ENCODE measurements at regions not wholly inside any gene's neighbourhood (a gene's known extent, or its start where the extent isn't known, plus 50 kb on each side); places are given as distances from the start of the nearest gene placed in this dataset.

GRCh38 chr20:16918366-16918765 lies 170.2 kb downstream of the OTOR start:
- Mint-ChIP-seq H3K36me3 (no peaks in the 10 kb centered on the region), H3K27ac (no peak overlapping the region), H3K9me3 (peaks cover 0 to 4% (median 2%) of the 10 kb centered on the region in 5 donors), H3K4me3 (no peak overlapping the region), H3K4me1 (no peaks in the 10 kb centered on the region), H3K27me3 (peaks cover 0 to 2% of the 10 kb centered on the region in 2 donors)
- H3K27me3 ChIP-seq (ENCODE audit: insufficient read depth, low read length, poor library complexity, severe bottlenecking): no peaks in the 10 kb centered on the region
- H3K4me1 ChIP-seq (ENCODE audit: insufficient read depth, low read length): no peaks in the 10 kb centered on the region
- no peaks in the 10 kb centered on the region for H3K36me3 ChIP-seq (ENCODE audit: insufficient read depth, low read length)
- no peaks in the 10 kb centered on the region for H3K9me3 ChIP-seq (ENCODE audit: low read length)
- no peak overlapping the region for H3K27ac ChIP-seq (ENCODE audit: low read depth, low read length)
- no peak for DNase-seq
- ChIA-PET POLR2A (no interaction called here), CTCF (no interaction called here)
- H3K4me3 ChIP-seq (ENCODE audit: low read length): no peak overlapping the region

GRCh38 chr20:16919841-16920240 lies 171.7 kb downstream of the OTOR start:
- H3K4me3 ChIP-seq (ENCODE audit: low read length): no peak overlapping the region

GRCh38 chr20:16922834-16923233 lies 174.7 kb downstream of the OTOR start:
- ChIA-PET POLR2A (no interaction called here), CTCF (no interaction called here)
- DNase-seq: no peak
- Histone ChIP-seq H3K36me3 (ENCODE audit: insufficient read depth, low read length) (no peaks in the 10 kb centered on the region), H3K4me1 (ENCODE audit: insufficient read depth, low read length) (no peaks in the 10 kb centered on the region), H3K4me3 (ENCODE audit: low read length) (no peak overlapping the region), H3K9me3 (ENCODE audit: low read length) (no peaks in the 10 kb centered on the region), H3K27me3 (ENCODE audit: insufficient read depth, low read length, poor library complexity, severe bottlenecking) (no peaks in the 10 kb centered on the region), H3K27ac (ENCODE audit: low read depth, low read length) (no peak overlapping the region)
- Mint-ChIP-seq H3K4me1 (no peaks in the 10 kb centered on the region), H3K36me3 (no peaks in the 10 kb centered on the region), H3K9me3 (peaks cover 0 to 2% (median 0%) of the 10 kb centered on the region in 5 donors), H3K27me3 (no peaks in the 10 kb centered on the region), H3K4me3 (no peak overlapping the region), H3K27ac (no peak overlapping the region)

More at GRCh38 chr20:16919841-16920240, 171.7 kb downstream of the OTOR start:
- Histone ChIP-seq H3K9me3 (ENCODE audit: low read length) (no peaks in the 10 kb centered on the region), H3K27ac (ENCODE audit: low read depth, low read length) (no peak overlapping the region), H3K4me1 (ENCODE audit: insufficient read depth, low read length) (no peaks in the 10 kb centered on the region), H3K27me3 (ENCODE audit: insufficient read depth, low read length, poor library complexity, severe bottlenecking) (no peaks in the 10 kb centered on the region), H3K36me3 (ENCODE audit: insufficient read depth, low read length) (no peaks in the 10 kb centered on the region)
- H3K27me3 Mint-ChIP-seq: peaks cover 0 to 2% of the 10 kb centered on the region in 2 donors
- H3K36me3 Mint-ChIP-seq: no peaks in the 10 kb centered on the region
- no peaks in the 10 kb centered on the region for H3K4me1 Mint-ChIP-seq
- no peak overlapping the region for H3K4me3 Mint-ChIP-seq
- peaks cover 0 to 3% (median 2%) of the 10 kb centered on the region in 5 donors for H3K9me3 Mint-ChIP-seq
- H3K27ac Mint-ChIP-seq: no peak overlapping the region
- CTCF ChIA-PET: no interaction called here
- POLR2A ChIA-PET: no interaction called here
- DNase-seq: no peak

GRCh38 chr20:16926626-16927430 lies 178.7 kb downstream of the OTOR start:
- ChIA-PET CTCF (no interaction called here), POLR2A (no interaction called here)
- Histone ChIP-seq H3K4me1 (ENCODE audit: insufficient read depth, low read length) (no peaks in the 10 kb centered on the region), H3K27ac (ENCODE audit: low read depth, low read length) (no peak overlapping the region), H3K36me3 (ENCODE audit: insufficient read depth, low read length) (no peaks in the 10 kb centered on the region), H3K27me3 (ENCODE audit: insufficient read depth, low read length, poor library complexity, severe bottlenecking) (no peaks in the 10 kb centered on the region), H3K9me3 (ENCODE audit: low read length) (no peaks in the 10 kb centered on the region), H3K4me3 (ENCODE audit: low read length) (no peak overlapping the region)
- Mint-ChIP-seq H3K9me3 (peaks cover 0 to 2% (median 0%) of the 10 kb centered on the region in 5 donors), H3K4me1 (no peaks in the 10 kb centered on the region), H3K36me3 (no peaks in the 10 kb centered on the region), H3K27ac (no peak overlapping the region), H3K27me3 (no peaks in the 10 kb centered on the region), H3K4me3 (no peak overlapping the region)
- DNase-seq: no peak

GRCh38 chr20:16929756-16930155 lies 181.6 kb downstream of the OTOR start:
- no peak overlapping the region for H3K27ac Mint-ChIP-seq
- no peak for DNase-seq
- Histone ChIP-seq H3K4me1 (ENCODE audit: insufficient read depth, low read length) (no peaks in the 10 kb centered on the region), H3K27ac (ENCODE audit: low read depth, low read length) (no peak overlapping the region), H3K9me3 (ENCODE audit: low read length) (no peaks in the 10 kb centered on the region), H3K36me3 (ENCODE audit: insufficient read depth, low read length) (no peaks in the 10 kb centered on the region), H3K27me3 (ENCODE audit: insufficient read depth, low read length, poor library complexity, severe bottlenecking) (no peaks in the 10 kb centered on the region), H3K4me3 (ENCODE audit: low read length) (no peak overlapping the region)
- H3K36me3 Mint-ChIP-seq: no peaks in the 10 kb centered on the region
- H3K27me3 Mint-ChIP-seq: no peaks in the 10 kb centered on the region
- H3K4me1 Mint-ChIP-seq: no peaks in the 10 kb centered on the region
- POLR2A ChIA-PET: no interaction called here
- no peak overlapping the region for H3K4me3 Mint-ChIP-seq
- H3K9me3 Mint-ChIP-seq: peaks cover 0 to 9% (median 2%) of the 10 kb centered on the region in 5 donors
- CTCF ChIA-PET: no interaction called here

GRCh38 chr20:16930656-16931055 lies 182.5 kb downstream of the OTOR start:
- H3K4me1 Mint-ChIP-seq: no peaks in the 10 kb centered on the region
- H3K36me3 ChIP-seq (ENCODE audit: insufficient read depth, low read length): no peaks in the 10 kb centered on the region
- H3K27ac ChIP-seq (ENCODE audit: low read depth, low read length): no peak overlapping the region
- POLR2A ChIA-PET: no interaction called here
- DNase-seq: no peak
- no peaks in the 10 kb centered on the region for H3K27me3 ChIP-seq (ENCODE audit: insufficient read depth, low read length, poor library complexity, severe bottlenecking)
- H3K4me1 ChIP-seq (ENCODE audit: insufficient read depth, low read length): no peaks in the 10 kb centered on the region
- no peaks in the 10 kb centered on the region for H3K27me3 Mint-ChIP-seq
- H3K4me3 Mint-ChIP-seq: no peak overlapping the region
- no peak overlapping the region for H3K27ac Mint-ChIP-seq
- no peak overlapping the region for H3K4me3 ChIP-seq (ENCODE audit: low read length)
- no peaks in the 10 kb centered on the region for H3K36me3 Mint-ChIP-seq
- H3K9me3 ChIP-seq (ENCODE audit: low read length): no peaks in the 10 kb centered on the region
- CTCF ChIA-PET: no interaction called here
- H3K9me3 Mint-ChIP-seq: peaks cover 0 to 9% (median 4%) of the 10 kb centered on the region in 5 donors

- Mint-ChIP-seq H3K9me3 (peaks cover 0 to 8% (median 6%) of the 10 kb centered on the region in 5 donors), H3K36me3 (no peaks in the 10 kb centered on the region), H3K4me3 (no peak overlapping the region), H3K4me1 (no peaks in the 10 kb centered on the region), H3K27ac (no peak overlapping the region), H3K27me3 (no peaks in the 10 kb centered on the region)
- no peak overlapping the region for H3K27ac ChIP-seq (ENCODE audit: low read depth, low read length)
- no peaks in the 10 kb centered on the region for H3K4me1 ChIP-seq (ENCODE audit: insufficient read depth, low read length)
- no peak for DNase-seq
- CTCF ChIA-PET: no interaction called here
- H3K9me3 ChIP-seq (ENCODE audit: low read length): no peaks in the 10 kb centered on the region
- H3K4me3 ChIP-seq (ENCODE audit: low read length): no peak overlapping the region
- POLR2A ChIA-PET: no interaction called here
- H3K36me3 ChIP-seq (ENCODE audit: insufficient read depth, low read length): no peaks in the 10 kb centered on the region
- no peaks in the 10 kb centered on the region for H3K27me3 ChIP-seq (ENCODE audit: insufficient read depth, low read length, poor library complexity, severe bottlenecking)
These were observed 190.9 kb downstream of the OTOR start for GRCh38 chr20:16939051-16939450.

GRCh38 chr20:16940701-16941100 lies 192.5 kb downstream of the OTOR start:
- H3K4me3 Mint-ChIP-seq: no peak overlapping the region
- H3K27me3 Mint-ChIP-seq: no peaks in the 10 kb centered on the region
- H3K4me1 ChIP-seq (ENCODE audit: insufficient read depth, low read length): no peaks in the 10 kb centered on the region
- no peaks in the 10 kb centered on the region for H3K36me3 ChIP-seq (ENCODE audit: insufficient read depth, low read length)
- no peak overlapping the region for H3K27ac ChIP-seq (ENCODE audit: low read depth, low read length)
- DNase-seq: no peak
- ChIA-PET POLR2A (no interaction called here), CTCF (no interaction called here)
- H3K9me3 Mint-ChIP-seq: peaks cover 0 to 8% (median 6%) of the 10 kb centered on the region in 5 donors
- H3K9me3 ChIP-seq (ENCODE audit: low read length): no peaks in the 10 kb centered on the region
- no peaks in the 10 kb centered on the region for H3K4me1 Mint-ChIP-seq
- H3K27me3 ChIP-seq (ENCODE audit: insufficient read depth, low read length, poor library complexity, severe bottlenecking): no peaks in the 10 kb centered on the region
- H3K27ac Mint-ChIP-seq: no peak overlapping the region
- H3K36me3 Mint-ChIP-seq: no peaks in the 10 kb centered on the region
- no peak overlapping the region for H3K4me3 ChIP-seq (ENCODE audit: low read length)

All from CD8-positive, alpha-beta memory T cell (primary cell).